IPS DF 6.9 (cell line): ENCODE measurements at regions not wholly inside any gene's neighbourhood (a gene's known extent, or its start where the extent isn't known, plus 50 kb on each side); places are given as distances from the start of the nearest gene placed in this dataset.

Experiments
- DNase-seq: peaks from one replicate; pipeline ENCODE4 v3.0.0-alpha.2; 2013; ENCODE audit warnings: low read depth, low spot score
- H3K27ac ChIP-seq: one replicate; pipeline ENCODE4 v1.5.1; 2013; ENCODE audit warnings: low read length, control low read depth
- H3K27me3 ChIP-seq: 2 replicates; pipeline ENCODE4 v1.6.1; 2013; ENCODE audit warnings: mild to moderate bottlenecking, low read length; ENCODE audit not compliant: control insufficient read depth, insufficient read depth
- H3K36me3 ChIP-seq: 2 replicates; pipeline ENCODE4 v1.6.1; 2013; ENCODE audit warnings: low read length; ENCODE audit not compliant: control insufficient read depth, insufficient read depth
- H3K4me1 ChIP-seq: 2 replicates; pipeline ENCODE4 v1.6.1; 2013; ENCODE audit warnings: low read length; ENCODE audit not compliant: control insufficient read depth, insufficient read depth
- H3K4me3 ChIP-seq: 2 replicates; pipeline ENCODE4 v1.5.1; 2013; ENCODE audit warnings: mild to moderate bottlenecking, low read length
- H3K9me3 ChIP-seq: 2 replicates; pipeline ENCODE4 v1.6.1; 2013; ENCODE audit warnings: low read length, inconsistent platforms; ENCODE audit not compliant: control insufficient read depth, insufficient read depth
- WGBS: extraction: QIAGEN DNeasy Blood & Tissue Kit; methylation state at CpG from one replicate; pipeline ENCODE4 v1.1.7; 2013; ENCODE audit warnings: mixed read lengths, missing lambda C conversion rate; ENCODE audit not compliant: insufficient read length, insufficient coverage; 5-methylcytosine and 5-hydroxymethylcytosine counted together

- no CpG with 5 or more reads among the region's 33 CpGs for WGBS
- peaks cover 27% of the 10 kb centered on the region for H3K4me1 ChIP-seq
These were observed 129.9 kb downstream of the CTTN start for GRCh38 chr11:70528046-70528793.

GRCh38 chr11:70528794-70529580, 130.7 kb downstream of the CTTN start:
- Histone ChIP-seq H3K27me3 (no peaks in the 10 kb centered on the region), H3K4me1 (peaks cover 21% of the 10 kb centered on the region)
- no CpG with 5 or more reads among the region's 18 CpGs for WGBS

More at GRCh38 chr11:70528046-70528793, 129.9 kb downstream of the CTTN start:
- H3K27ac ChIP-seq = no peak overlapping the region
- no peak overlapping the region for H3K4me3 ChIP-seq
- no peaks in the 10 kb centered on the region for H3K9me3 ChIP-seq
- H3K36me3 ChIP-seq = no peaks in the 10 kb centered on the region
- DNase-seq = no peak
- H3K27me3 ChIP-seq = no peaks in the 10 kb centered on the region

GRCh38 chr11:70530010-70530409, 131.7 kb downstream of the CTTN start:
- H3K27ac ChIP-seq = no peak overlapping the region
- no CpG with 5 or more reads among the region's 10 CpGs for WGBS
- peaks cover 12% of the 10 kb centered on the region for H3K4me1 ChIP-seq
- no peaks in the 10 kb centered on the region for H3K9me3 ChIP-seq
- no peak overlapping the region for H3K4me3 ChIP-seq
- no peaks in the 10 kb centered on the region for H3K36me3 ChIP-seq
- H3K27me3 ChIP-seq = no peaks in the 10 kb centered on the region
- DNase-seq = no peak

More at GRCh38 chr11:70528794-70529580, 130.7 kb downstream of the CTTN start:
- no peak overlapping the region for H3K4me3 ChIP-seq
- no peak overlapping the region for H3K27ac ChIP-seq
- no peaks in the 10 kb centered on the region for H3K36me3 ChIP-seq
- H3K9me3 ChIP-seq = no peaks in the 10 kb centered on the region
- DNase-seq = no peak

- H3K27ac ChIP-seq = no peak overlapping the region
- no peak overlapping the region for H3K4me3 ChIP-seq
- H3K27me3 ChIP-seq = no peaks in the 10 kb centered on the region
- no peak for DNase-seq
- no peaks in the 10 kb centered on the region for H3K36me3 ChIP-seq
- peaks cover 10% of the 10 kb centered on the region for H3K4me1 ChIP-seq
- no peaks in the 10 kb centered on the region for H3K9me3 ChIP-seq
- WGBS = no CpG with 5 or more reads among the region's 11 CpGs
These were observed 132.4 kb downstream of the CTTN start for GRCh38 chr11:70530629-70531185.

GRCh38 chr11:70531281-70532065, 133.1 kb downstream of the CTTN start:
- no CpG with 5 or more reads among the region's 18 CpGs for whole genome bisulfite sequencing
- H3K27me3 ChIP-seq = no peaks in the 10 kb centered on the region
- H3K9me3 ChIP-seq = no peaks in the 10 kb centered on the region
- H3K36me3 ChIP-seq = no peaks in the 10 kb centered on the region
- DNase-seq = no peak
- no peak overlapping the region for H3K27ac ChIP-seq
- H3K4me1 ChIP-seq = peaks cover 10% of the 10 kb centered on the region
- no peak overlapping the region for H3K4me3 ChIP-seq

- H3K27ac ChIP-seq = no peak overlapping the region
- no CpG with 5 or more reads among the region's 1 CpG for WGBS
- H3K4me3 ChIP-seq = no peak overlapping the region
- peaks cover 10% of the 10 kb centered on the region for H3K4me1 ChIP-seq
- no peaks in the 10 kb centered on the region for H3K27me3 ChIP-seq
- no peaks in the 10 kb centered on the region for H3K36me3 ChIP-seq
- no peak for DNase-seq
- H3K9me3 ChIP-seq = no peaks in the 10 kb centered on the region
These were observed 133.7 kb downstream of the CTTN start for GRCh38 chr11:70532066-70532440.

GRCh38 chr11:70532731-70533130, 134.4 kb downstream of the CTTN start:
- no peaks in the 10 kb centered on the region for H3K27me3 ChIP-seq
- DNase-seq = no peak
- no peaks in the 10 kb centered on the region for H3K9me3 ChIP-seq
- no CpG with 5 or more reads among the region's 15 CpGs for WGBS
- no peak overlapping the region for H3K27ac ChIP-seq
- H3K36me3 ChIP-seq = no peaks in the 10 kb centered on the region
- peaks cover 10% of the 10 kb centered on the region for H3K4me1 ChIP-seq
- H3K4me3 ChIP-seq = no peak overlapping the region

- H3K27ac ChIP-seq = no peak overlapping the region
These were observed 137.1 kb downstream of the CTTN start for GRCh38 chr11:70535191-70535971.

GRCh38 chr11:70536051-70536877, 137.9 kb downstream of the CTTN start:
- WGBS = no CpG with 5 or more reads among the region's 20 CpGs
- H3K9me3 ChIP-seq = no peaks in the 10 kb centered on the region
- H3K27me3 ChIP-seq = no peaks in the 10 kb centered on the region
- peaks cover 10% of the 10 kb centered on the region for H3K4me1 ChIP-seq
- DNase-seq = no peak
- no peak overlapping the region for H3K27ac ChIP-seq
- H3K36me3 ChIP-seq = no peaks in the 10 kb centered on the region
- H3K4me3 ChIP-seq = no peak overlapping the region

More at GRCh38 chr11:70535191-70535971, 137.1 kb downstream of the CTTN start:
- no peak overlapping the region for H3K4me3 ChIP-seq
- 100% methylated on average over 1 of the region's 16 CpGs for WGBS
- peaks cover 10% of the 10 kb centered on the region for H3K4me1 ChIP-seq
- no peaks in the 10 kb centered on the region for H3K9me3 ChIP-seq
- no peaks in the 10 kb centered on the region for H3K36me3 ChIP-seq
- DNase-seq = no peak
- no peaks in the 10 kb centered on the region for H3K27me3 ChIP-seq
